ENCODE measurements at regions not wholly inside any gene's neighbourhood (a gene's known extent, or its start where the extent isn't known, plus 50 kb on each side); places are given as distances from the start of the nearest gene placed in this dataset.

GRCh38 chr14:22384167-22384549 lies 204.9 kb downstream of the DAD1 start:
- no peak for TF ChIP-seq SMC3 (IDR thresholded peaks at IDR 0.05; ENCODE audit: low read depth, low read length)
- TF ChIP-seq POLR2A (IDR thresholded peaks at IDR 0.05; ENCODE audit: low read depth, low read length) = no peak
- no peak for TF ChIP-seq CTCF (conservative IDR thresholded peaks at IDR 0.05; ENCODE audit: low read depth, low read length)
- TF ChIP-seq BHLHE40 (IDR thresholded peaks at IDR 0.05; ENCODE audit: low read depth, low read length) = no peak
- no peak for TF ChIP-seq CEBPB (IDR thresholded peaks at IDR 0.05; ENCODE audit: low read depth, low read length)
- no peak for TF ChIP-seq FOS (IDR thresholded peaks at IDR 0.05; ENCODE audit: low read depth, low read length)
- no peak for TF ChIP-seq MAZ (IDR thresholded peaks at IDR 0.05; ENCODE audit: borderline replicate concordance, low read depth, low read length)
- no peak for TF ChIP-seq MAFK (IDR thresholded peaks at IDR 0.05; ENCODE audit: low read depth, low read length)
- no peak for TF ChIP-seq RFX5 (IDR thresholded peaks at IDR 0.05; ENCODE audit: low read depth, low read length)
- no peak for TF ChIP-seq RAD21 (IDR thresholded peaks at IDR 0.05; ENCODE audit: low read length)

All from IMR-90 (cell line).